Calu3 (cell line): ENCODE measurements at regions not wholly inside any gene's neighbourhood (a gene's known extent, or its start where the extent isn't known, plus 50 kb on each side); places are given as distances from the start of the nearest gene placed in this dataset.

Source experiments
- BruUV-seq: library from RNA; stranded (reverse); fragments of 400-500 nt; replicated peaks from 2 replicates; lab custom pipeline; 2021; lab: Mats Ljungman, UMichigan
- CTCF ChIA-PET: fragments of 300-600 bp; sonication (Branson Sonifier 250); formaldehyde crosslinking; loops from one replicate; lab custom pipeline; 2022; ENCODE audit warnings: antibody characterized with exemption; lab: Charles Lee
- DNase-seq: peaks from one replicate; pipeline ENCODE4 v3.0.0; 2022
- H3K27ac Mint-ChIP-seq: one replicate; pipeline ENCODE4 v1.8.0; 2022; ENCODE audit warnings: mixed read lengths; ENCODE audit not compliant: unreplicated experiment
- H3K27me3 Mint-ChIP-seq: one replicate; pipeline ENCODE4 v1.8.0; 2022; ENCODE audit warnings: mixed read lengths; ENCODE audit not compliant: unreplicated experiment
- H3K36me3 Mint-ChIP-seq: one replicate; pipeline ENCODE4 v1.8.0; 2022; ENCODE audit warnings: mild to moderate bottlenecking, moderate library complexity, mixed read lengths; ENCODE audit not compliant: insufficient read depth, unreplicated experiment
- H3K4me1 Mint-ChIP-seq: one replicate; pipeline ENCODE4 v1.8.0; 2022; ENCODE audit warnings: mild to moderate bottlenecking, low read depth, mixed read lengths; ENCODE audit not compliant: unreplicated experiment
- H3K4me3 Mint-ChIP-seq: one replicate; pipeline ENCODE4 v1.8.0; 2022; ENCODE audit warnings: mild to moderate bottlenecking, low read depth, moderate library complexity, mixed read lengths; ENCODE audit not compliant: unreplicated experiment
- H3K9me3 Mint-ChIP-seq: one replicate; pipeline ENCODE4 v1.8.0; 2022; ENCODE audit warnings: low read depth, mixed read lengths; ENCODE audit not compliant: unreplicated experiment
- CTCF ChIP-seq: fragments of 200-600 bp; IDR thresholded peaks from one replicate; pipeline ENCODE4 v1.8.0; 2022; ENCODE audit warnings: antibody characterized with exemption; ENCODE audit not compliant: unreplicated experiment
- intact Hi-C: fragments of 100-400 bp; cut with micrococcal nuclease; formaldehyde crosslinking; loops from one replicate; pipeline ENCODE4 v1.10.0; 2022; ENCODE audit not compliant: unreplicated experiment

- TF ChIP-seq CTCF: no peak
- H3K27ac Mint-ChIP-seq: no peak overlapping the region
These were observed 1030.4 kb downstream of the SLITRK5 start for GRCh38 chr13:88701551-88701950.

GRCh38 chr13:88704600-88705275, 1033.6 kb downstream of the SLITRK5 start:
- no peaks in the 10 kb centered on the region for H3K27me3 Mint-ChIP-seq
- CTCF ChIA-PET: no interaction called here
- no peaks in the 10 kb centered on the region for H3K9me3 Mint-ChIP-seq
- TF ChIP-seq CTCF: no peak
- intact Hi-C loops: no loop called here
- H3K4me3 Mint-ChIP-seq: no peak overlapping the region
- no peak for DNase-seq
- H3K4me1 Mint-ChIP-seq: no peaks in the 10 kb centered on the region
- no peaks in the 10 kb centered on the region for H3K36me3 Mint-ChIP-seq
- BruUV-seq: no TSS peak
- H3K27ac Mint-ChIP-seq: no peak overlapping the region

More at GRCh38 chr13:88701551-88701950, 1030.4 kb downstream of the SLITRK5 start:
- Mint-ChIP-seq H3K9me3 (no peaks in the 10 kb centered on the region), H3K27me3 (no peaks in the 10 kb centered on the region), H3K4me1 (no peaks in the 10 kb centered on the region), H3K36me3 (no peaks in the 10 kb centered on the region), H3K4me3 (no peak overlapping the region)
- no TSS peak for BruUV-seq
- intact Hi-C loops: no loop called here
- CTCF ChIA-PET: no interaction called here
- no peak for DNase-seq

GRCh38 chr13:88707646-88708045, 1036.5 kb downstream of the SLITRK5 start:
- CTCF ChIA-PET: no interaction called here
- no TSS peak for BruUV-seq

GRCh38 chr13:88717946-88718345, 1046.8 kb downstream of the SLITRK5 start:
- Mint-ChIP-seq H3K27me3 (no peaks in the 10 kb centered on the region), H3K27ac (no peak overlapping the region), H3K9me3 (no peaks in the 10 kb centered on the region), H3K4me1 (no peaks in the 10 kb centered on the region), H3K36me3 (no peaks in the 10 kb centered on the region), H3K4me3 (no peak overlapping the region)
- no peak for TF ChIP-seq CTCF
- CTCF ChIA-PET: no interaction called here
- intact Hi-C loops: no loop called here
- DNase-seq: no peak
- BruUV-seq: no TSS peak

More at GRCh38 chr13:88707646-88708045, 1036.5 kb downstream of the SLITRK5 start:
- no peak overlapping the region for H3K4me3 Mint-ChIP-seq
- no peaks in the 10 kb centered on the region for H3K36me3 Mint-ChIP-seq
- DNase-seq: no peak
- intact Hi-C loops: no loop called here
- no peaks in the 10 kb centered on the region for H3K4me1 Mint-ChIP-seq
- no peak for TF ChIP-seq CTCF
- no peaks in the 10 kb centered on the region for H3K9me3 Mint-ChIP-seq
- no peak overlapping the region for H3K27ac Mint-ChIP-seq
- H3K27me3 Mint-ChIP-seq: no peaks in the 10 kb centered on the region
